Fibroblast of skin of back (primary cell): ENCODE measurements at regions not wholly inside any gene's neighbourhood (a gene's known extent, or its start where the extent isn't known, plus 50 kb on each side); places are given as distances from the start of the nearest gene placed in this dataset.
"Not testable (repeated sequence)": the region's sequence is repeated elsewhere in the genome, so short reads cannot be mapped to it uniquely, and the experiment has no call there.

ENCODE experiments used
- DNase-seq: peaks from one replicate; pipeline ENCODE4 v3.0.0-alpha.2; 2013

DNA sequence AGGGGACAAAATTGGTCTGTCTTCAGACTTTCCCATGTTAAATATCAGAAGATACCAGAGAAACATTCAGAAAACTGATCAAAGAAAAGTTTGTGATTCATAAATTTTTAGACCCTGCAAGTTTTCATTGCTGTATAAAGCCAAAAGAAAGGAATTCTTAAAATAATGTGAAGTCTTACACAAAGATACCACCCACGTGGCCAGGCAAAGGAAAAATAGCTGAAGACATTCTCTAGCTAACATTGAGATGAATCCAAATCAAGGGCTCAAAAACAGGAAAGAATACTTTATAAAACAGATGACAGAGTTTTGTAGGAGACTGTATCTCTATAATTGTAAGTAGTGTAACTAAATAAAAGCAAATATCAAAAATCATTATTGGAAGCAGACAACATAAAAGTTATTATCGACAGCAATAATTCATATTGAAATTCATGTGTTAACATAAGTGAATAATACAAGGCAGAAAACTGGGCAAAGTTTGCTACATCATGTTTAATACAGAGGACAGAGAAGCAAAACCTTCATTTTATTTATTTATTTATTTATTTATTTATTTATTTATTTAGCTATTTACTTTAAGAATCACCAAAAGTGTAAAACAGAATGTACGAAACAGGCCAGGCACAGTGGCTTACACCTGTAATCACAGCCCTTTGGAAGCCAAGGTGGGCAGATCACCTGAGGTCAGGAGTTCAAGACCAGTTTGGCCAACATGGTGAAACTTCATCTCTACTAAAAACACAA, 204.6 kb upstream of the SLIT2 start:
- DNase-seq: peak; percentile 86

DNA sequence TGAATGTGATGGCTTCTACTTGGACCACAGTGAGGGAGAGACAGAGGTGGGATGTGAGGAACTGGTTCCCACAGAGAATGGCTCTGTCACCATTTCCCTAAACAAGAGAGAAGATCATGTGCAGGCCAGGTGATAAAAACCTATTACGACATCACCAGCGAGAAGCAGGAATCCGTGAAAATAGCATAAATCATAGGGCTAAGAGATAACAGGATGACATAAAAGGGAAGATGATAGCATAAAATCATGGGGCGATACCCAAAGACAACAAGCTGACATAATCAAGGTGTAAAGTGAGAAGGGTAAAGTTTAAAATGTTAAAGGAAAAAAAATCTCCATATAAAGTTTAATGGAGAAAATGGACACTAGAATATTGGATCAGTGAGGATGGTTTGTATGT, 205.5 kb upstream of the SLIT2 start:
- DNase-seq: no peak

DNA sequence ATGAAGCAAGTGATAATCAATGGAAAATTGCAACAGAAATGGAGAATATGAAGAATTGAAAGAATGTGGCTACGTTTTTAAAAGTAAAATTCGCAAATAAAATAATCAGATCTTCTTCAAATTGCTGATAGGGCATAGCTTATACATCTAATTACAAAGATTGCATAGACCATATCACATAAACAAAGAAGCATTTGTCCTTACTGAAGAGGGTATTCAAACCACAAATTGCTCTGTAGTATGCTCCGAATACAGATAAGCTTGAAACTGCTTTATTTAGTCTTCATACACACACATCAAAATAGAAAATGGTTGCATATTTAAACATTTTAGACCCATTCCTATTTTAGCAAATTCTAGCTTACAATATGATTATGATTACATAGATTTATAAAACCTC, 206.7 kb upstream of the SLIT2 start:
- DNase-seq: no peak

DNA sequence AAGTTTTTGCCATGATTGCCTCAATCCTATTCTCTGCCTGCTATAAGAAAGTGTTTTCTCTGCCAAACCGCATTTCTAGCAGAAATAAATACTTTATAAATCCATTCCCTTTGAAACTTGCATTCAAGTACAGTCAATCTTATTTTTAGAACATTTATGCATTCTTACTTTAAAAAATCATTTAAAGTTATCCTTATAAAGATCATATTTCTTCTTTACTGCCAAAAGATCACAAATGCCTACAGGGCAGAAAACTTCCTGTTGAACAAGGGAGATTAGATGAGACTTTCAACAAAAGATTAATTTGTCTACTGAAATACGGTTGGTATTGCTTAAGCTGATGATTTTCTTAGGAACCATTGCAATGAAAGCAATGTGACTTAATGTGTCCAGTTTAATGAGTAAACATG, 207.2 kb upstream of the SLIT2 start:
- DNase-seq: peak; percentile 57

DNA sequence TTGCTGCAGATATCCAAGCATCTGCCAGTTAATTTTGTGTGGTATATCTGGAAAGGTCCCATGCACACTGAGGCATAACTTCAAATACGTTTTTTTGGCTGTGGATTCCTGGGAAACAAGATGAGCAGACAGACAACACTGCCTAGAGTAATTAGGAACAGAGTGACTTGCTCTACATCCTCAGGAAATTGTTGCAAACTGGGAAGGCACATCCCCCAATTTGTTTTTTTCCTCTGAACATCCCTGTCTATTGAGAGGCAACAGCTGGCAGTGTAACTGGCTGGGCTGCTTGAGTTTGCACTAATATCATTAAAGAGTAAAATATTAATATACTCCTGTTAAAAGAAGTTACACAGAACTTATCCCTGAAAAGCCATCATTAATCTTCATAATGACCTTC, 207.7 kb upstream of the SLIT2 start:
- DNase-seq: no peak

DNA sequence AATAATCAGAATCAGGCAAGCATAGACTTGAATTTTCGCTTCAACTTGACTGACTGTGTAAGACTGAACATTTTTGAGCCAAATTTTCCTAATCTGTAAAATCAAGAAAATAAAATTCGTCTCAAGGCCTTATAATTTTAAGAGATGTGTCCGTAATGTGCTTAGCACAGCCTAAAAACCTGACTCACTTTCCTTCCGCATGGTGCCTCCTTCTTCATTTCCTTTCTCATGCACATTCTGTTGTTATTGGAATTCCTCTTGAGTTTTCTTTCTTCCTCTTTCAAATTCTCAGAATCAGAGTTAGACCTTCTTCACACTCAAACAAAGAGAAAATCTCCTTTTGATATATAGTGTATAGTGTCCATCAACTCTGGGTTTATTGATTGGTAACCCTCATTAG, 208.9 kb upstream of the SLIT2 start:
- DNase-seq: peak; percentile 12

DNA sequence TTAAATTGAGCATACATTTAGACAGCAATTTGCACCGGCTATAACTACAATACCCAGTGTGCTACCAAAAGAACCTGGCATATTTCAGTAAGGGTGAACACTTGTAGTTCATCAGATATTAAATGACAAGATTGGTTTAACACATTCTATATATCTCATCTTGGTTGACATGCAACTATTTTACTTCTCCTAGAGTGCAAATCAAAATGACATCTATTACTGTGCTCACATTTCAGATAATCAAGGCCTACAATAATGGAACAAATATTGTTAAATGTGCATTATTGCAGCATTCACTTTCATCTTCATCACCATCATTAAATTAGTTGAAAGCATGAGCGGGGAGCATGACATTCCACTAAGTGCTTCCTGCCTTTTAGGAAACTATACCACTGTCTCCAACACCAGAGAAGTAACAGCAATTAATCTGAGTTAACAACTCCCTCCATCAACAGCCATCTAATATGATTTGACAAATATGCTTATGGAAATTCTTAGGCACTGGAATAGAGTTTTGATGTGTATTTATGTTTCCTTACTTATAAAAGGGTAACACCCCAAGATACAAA, 209.8 kb upstream of the SLIT2 start:
- DNase-seq: no peak

DNA sequence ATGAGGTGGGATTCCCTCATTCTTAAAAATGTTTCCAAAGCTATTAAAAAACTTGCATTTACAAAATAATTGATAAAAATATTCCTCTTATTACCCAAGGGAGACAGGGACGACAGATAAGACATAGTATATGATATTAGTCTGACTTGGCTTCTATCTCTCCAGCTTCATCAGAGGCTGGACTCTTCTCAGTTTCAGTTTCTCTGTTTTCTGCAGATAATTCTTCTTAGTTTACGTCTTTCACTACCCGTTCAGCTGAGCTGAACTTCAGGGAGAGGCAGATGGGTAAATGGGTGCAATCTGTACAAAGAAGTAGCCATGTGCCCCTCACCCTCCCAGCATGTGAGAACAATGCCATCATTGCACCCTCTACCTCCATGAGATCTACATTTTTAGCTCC, 214.0 kb upstream of the SLIT2 start:
- DNase-seq: no peak

DNA sequence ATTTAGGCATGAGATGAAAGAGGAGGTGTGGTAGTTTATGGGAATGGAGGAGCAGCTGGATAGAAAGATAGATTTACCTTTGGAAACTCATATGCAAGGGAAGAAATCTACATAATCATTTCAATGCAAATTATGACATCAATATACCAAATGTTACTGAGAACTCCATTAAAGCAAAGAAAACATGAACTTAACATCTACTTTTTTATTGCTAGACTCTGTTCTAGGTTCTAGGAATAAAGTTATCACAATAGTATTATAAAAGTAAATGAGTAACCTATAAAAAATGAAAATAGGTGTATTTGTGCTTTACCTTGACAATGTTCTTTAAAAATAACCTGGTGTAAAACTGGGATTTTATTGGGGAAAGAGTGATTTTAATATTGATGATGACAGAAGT, 221.6 kb upstream of the SLIT2 start:
- no peak for DNase-seq

DNA sequence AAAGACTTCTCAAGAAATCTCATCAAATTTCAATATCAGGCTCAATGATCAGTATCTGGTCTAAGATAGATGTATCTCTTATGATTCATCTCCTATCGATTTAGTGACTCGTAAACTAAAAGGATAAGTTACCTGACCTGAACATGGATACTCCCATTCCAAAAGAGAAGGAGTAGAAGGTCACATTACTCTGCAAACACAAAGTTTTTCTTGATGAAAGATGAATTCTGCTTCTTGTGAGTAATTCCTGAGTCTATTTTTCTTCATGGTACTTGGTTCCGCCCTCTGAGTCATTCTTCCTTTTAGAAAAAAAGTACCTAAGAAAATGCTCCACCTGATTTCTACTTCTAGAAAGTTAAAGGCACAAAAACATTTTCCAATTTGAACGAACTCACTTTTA, 223.1 kb upstream of the SLIT2 start:
- DNase-seq: peak; percentile 52

DNA sequence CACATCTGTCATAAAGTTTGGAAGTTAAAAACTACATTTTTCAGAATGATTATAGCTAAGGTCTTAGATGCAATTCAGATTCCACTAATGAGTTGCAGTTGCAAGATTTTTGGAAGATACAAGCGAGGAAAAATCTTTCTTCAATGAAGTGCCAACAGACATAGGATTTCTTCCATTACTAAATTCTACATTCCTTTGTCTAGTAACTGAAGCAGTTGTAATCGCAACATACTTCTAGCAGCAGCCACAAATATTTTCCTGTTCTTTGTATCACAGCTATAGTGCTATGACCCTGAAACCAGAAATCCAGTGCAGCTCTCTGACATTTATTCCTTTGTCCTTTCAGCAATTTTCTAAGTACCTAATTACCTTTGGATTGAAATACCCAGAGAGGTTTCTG, 225.2 kb upstream of the SLIT2 start:
- peak; percentile 59 for DNase-seq

DNA sequence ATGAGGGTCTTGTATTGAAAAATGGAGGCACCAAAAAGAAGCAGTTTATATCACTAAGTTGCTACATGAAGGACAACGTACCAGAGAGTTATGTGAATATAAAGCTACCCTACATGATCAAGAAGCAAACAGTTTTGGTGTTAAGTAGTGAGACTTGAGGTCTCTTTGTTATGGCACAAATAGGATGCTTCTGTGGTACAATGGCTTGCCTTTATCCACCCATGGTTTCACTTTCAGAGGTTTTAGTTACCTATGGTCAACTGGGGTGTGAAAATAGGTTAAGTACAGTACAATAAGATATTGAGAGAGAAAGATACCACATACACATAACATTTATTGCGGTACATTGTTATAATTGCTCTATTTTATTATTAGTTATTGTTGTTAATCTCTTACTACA, 229.2 kb upstream of the SLIT2 start:
- no peak for DNase-seq

DNA sequence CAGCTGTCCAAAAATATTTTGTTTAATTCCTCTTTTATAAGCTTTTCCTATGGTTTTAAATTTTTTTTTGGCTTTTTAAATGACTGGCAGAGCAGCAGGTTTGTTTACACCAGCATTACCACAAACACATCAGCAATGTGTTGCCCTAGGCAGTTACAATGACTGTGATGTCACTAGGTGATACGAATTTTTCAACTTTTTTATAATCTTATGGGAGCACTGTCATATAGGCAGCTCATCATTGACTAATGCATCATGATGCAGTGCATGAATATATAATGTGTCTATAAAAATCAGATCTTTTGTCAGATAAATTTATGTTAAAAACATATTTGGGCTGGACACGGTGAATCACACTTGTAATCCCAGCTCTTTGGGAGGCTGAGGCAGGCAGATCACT, 231.6 kb upstream of the SLIT2 start:
- no peak for DNase-seq

DNA sequence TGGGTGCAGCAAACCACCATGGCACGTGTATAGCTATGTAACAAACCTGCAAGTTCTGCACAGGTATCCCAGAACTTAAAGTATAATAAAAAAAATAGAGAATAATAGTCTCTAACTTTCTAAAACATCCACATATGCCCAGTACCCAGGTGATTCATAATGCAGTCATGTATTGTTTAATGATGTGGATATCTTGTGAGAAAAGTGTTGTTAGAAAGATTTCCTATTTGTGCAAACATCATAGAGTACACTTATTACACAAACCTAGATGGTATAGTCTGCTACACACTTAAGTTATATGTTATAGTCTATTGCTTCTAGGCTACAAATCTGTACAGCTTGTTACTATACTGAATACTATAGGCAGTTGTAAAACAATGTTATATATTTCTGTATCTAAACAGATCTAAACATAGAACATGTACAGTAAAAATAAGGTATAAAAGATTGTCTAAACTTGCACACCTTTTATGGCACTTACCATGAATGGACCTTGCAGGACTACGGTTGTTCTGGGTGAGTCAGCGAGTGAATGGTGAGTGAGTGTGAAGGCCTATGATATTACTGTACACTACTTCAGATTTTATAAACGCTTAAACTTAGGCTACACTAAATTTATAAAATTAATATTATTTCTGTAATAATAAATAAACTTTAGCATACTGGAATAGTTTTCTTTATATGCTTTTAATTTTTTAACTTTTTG, 232.2 kb upstream of the SLIT2 start:
- peak; percentile 31 for DNase-seq

DNA sequence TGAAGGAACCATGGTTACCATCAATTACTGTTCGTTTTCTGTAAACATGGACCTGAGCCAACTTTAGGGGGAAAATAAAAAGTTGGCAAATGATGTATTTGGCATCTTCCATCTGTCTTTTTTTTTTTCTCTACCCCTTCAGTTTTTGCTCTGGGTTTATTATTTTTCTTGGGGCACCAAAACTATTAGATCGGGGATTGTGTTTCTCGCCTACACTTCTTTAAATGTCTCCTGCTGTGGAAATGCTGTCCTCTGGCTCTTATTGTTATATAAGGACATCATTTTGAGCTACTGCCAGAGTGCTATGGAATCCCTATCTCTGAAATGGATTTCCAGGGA, 234.0 kb upstream of the SLIT2 start:
- DNase-seq: no peak

DNA sequence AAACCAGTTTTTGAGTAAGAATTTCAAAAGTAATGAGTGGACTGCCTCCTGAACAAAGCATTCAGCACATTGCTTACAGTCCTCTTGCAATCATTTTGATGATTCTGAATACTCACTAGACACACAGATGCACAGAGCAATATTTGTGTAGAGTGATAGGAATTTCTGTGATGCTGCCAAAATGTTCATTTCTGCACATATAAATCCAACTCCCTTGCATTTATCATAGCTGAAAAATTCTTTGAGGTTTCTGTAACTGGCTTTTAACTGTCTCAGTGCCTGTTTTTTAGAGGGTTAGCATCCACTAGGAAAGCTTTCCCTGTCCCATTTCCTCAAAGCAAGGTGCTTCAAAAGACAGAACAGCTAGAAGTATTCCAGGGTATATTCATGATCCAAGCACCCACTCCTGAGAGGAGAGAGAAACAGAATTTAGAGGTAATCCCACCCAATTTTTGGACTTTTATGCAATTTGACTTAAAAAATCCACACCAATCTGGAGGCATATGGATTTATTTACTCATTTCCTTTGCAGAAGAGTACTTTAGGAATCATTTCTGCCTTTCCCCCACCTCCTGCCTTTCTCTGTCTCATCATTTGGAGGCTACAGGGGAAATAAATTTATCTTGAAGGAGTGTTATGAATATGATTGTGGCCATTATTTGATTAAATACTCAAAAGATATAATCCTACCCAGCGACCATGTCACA, 234.5 kb upstream of the SLIT2 start:
- DNase-seq: peak; percentile 90

DNA sequence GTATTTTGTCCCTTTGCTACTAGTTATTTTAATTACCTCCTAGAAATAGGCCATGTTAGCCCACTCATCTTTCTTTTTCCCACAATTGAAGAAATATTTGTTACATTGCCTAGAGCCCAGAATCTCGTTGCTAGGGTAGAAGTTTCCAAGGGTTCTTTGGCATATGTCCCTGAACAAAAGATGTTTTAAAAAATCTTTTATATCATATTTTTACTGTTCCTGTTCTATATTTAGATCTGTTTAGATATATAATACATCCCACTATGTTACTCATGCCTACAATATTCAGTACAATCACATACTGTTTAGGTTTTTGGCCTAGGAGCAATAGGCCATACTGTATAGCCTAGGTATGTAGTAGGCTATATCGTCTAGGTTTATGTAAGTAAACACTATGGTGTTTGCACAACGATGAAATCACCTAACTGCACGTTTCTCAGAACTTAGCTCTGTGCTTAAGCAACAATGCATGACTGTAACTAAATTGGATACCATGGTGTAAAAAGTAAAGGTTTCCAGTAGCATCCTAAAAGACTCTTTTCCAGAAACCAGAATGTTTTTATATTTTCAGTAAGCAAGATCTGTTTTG, 236.0 kb upstream of the SLIT2 start:
- peak; percentile 72 for DNase-seq

DNA sequence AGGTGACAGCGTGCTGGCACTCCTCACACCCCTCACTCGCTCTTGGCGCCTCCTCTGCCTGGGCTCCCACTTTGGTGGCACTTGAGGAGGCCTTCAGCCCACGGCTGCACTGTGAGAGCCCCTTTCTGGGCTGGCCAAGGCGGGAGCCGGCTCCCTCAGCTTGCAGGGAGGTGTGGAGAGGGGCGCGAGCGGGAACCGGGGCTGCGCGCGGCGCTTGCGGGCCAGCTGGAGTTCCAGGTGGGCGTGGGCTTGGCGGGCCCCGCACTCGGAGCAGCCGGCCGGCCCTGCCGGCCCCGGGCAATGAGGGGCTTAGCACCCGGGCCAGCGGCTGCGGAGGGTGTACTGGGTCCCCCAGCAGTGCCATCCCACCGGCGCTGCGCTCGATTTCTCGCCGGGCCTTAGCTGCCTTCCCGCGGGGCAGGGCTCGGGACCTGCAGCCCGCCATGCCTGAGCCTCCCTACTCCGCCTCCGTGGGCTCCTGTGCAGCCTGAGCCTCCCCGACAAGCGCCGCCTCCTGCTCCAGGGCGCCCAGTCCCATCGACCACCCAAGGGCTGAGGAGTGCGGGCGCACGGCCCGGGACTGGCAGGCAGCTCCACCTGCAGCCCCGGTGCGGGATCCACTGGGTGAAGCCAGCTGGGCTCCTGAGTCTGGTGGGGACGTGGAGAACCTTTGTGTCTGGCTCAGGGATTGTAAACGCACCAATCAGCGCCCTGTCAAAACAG, 247.7 kb upstream of the SLIT2 start:
- DNase-seq: not testable (repeated sequence)

DNA sequence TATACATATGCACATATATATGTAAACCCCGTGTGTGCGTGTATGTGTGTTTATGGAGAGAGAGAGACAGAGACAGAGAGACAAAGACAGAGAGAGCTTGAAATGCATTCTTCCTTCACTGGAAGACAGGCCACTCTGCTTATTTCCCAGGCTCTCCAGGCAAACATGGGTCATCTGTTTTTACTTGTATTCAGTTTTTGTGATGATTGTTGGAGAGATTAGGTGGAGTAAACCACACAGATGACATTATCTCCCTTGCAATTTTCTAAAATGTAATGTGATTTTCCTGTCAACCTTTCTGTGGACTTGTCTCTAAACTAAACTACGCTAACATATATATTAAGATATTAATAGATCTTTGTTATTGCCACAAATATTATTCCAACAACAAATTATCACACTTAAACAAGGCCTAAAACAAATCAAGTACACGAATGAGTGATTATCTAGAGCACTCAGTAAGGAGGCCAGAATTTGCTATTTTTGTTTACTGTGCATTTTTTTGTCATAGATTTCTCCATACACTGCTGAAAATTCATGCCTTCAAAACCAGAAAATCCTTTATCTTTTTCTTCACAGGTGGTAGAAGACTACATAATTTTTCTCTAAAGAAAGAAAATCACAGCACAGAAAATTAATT, 251.8 kb upstream of the SLIT2 start:
- DNase-seq: no peak

DNA sequence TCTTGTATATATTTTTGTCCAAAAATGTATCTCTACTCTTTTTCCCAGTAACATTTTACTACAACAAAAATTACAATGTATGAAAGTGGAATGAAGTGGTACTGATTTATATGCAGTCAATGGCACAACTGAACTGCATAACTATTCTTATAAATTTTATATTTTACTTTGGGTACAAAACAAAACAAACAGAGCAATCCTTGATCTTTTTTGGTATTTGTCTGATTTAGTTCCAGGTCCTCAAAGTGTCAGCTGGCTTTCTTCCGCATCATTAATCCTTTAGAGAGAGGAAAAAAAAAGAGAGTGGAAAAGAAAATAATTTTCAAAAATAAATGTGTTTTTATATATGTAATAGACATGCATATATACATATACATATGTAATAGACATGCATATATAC, 252.4 kb upstream of the SLIT2 start:
- DNase-seq: no peak

DNA sequence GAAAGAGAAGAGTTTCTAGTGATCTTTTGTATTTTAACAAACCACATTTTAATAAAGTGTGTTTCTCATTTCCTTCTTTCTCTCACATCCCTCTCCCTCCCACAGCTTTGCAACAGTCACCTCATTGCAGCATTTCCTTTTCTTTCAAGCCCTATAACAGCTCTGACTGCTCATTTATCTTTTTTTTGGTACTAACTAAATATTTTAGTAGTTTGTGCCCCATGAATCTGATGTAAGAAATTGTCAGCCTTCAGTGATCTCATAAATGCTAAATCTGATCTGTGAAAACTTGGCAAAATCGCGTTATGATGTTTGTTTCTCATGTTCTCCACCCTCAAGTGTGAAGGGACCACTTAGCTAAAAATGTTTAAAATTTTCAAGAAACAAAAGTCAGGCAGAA, 258.5 kb upstream of the SLIT2 start:
- peak; percentile 55 for DNase-seq
